Occipital lobe (tissue), 1 donor: ENCODE measurements at regions not wholly inside any gene's neighbourhood (a gene's known extent, or its start where the extent isn't known, plus 50 kb on each side); places are given as distances from the start of the nearest gene placed in this dataset.

Experiments used
- DNase-seq: peaks from one replicate; lab custom pipeline; 2025; lab: John Stamatoyannopoulos, UW

DNA sequence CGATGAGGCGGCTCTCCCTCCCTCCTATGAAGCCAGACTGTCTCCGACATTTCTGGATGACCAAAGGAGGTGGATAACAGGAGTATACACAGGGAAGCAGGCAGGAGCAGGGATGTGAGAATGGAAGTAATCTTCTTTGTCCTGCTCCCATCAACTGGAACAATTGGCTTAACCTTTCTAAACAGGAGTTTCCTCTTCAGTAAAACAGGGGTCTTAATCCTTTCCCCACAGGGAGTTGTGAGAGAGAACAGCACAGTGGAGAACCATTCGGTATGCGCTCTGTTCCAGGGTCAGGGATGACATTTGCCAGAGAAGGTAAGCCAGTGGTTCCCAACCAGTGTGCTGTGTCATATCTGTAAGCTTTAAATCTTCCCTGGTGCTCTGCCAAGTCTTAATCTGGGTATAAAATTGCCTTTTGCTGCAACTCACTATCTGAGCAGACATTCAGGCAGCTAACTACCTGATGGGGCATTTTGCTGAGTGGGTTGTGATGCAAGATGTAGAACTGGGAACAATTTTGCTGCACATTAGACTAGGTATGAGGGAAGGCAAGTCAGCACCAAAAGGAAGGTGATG, 294.8 kb upstream of the KIF2A start:
- DNase-seq = no peak

DNA sequence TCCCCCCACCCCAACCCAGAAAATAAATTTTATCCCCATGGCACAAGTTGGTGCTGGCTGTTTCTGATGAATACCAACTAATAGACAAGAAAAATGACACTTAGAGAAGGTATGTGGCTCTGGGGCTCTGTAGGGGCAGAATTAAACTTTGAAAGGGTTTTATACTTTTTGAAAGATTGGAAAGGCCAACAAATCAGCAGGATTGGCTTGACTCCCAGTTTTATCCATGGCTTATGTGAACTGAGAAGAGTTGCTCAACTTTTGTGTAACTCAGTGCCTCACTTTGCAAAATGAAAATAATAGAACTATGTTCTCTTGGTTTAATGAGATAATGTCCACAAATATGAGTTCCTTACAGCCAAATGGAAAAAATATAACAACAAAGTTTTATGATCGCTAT, 288.9 kb upstream of the KIF2A start:
- DNase-seq = no peak

DNA sequence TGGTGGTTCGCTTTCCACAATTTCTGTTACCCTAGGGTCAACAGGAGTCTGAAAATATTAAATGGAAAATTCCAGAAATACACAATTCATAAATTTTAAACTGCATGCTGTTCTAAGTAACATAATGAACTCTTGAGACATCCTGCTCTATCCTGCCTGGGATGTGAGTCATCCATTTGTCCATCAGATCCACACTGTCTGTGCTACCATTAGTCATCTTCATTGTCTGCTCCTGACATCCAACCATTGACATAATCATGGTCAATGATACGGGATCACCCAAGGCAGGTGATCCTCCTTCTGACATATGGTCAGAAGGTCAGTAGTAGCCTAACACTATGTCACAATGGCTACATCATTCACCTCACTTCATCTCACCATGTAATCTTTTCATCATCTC, 276.7 kb upstream of the KIF2A start:
- no peak for DNase-seq

DNA sequence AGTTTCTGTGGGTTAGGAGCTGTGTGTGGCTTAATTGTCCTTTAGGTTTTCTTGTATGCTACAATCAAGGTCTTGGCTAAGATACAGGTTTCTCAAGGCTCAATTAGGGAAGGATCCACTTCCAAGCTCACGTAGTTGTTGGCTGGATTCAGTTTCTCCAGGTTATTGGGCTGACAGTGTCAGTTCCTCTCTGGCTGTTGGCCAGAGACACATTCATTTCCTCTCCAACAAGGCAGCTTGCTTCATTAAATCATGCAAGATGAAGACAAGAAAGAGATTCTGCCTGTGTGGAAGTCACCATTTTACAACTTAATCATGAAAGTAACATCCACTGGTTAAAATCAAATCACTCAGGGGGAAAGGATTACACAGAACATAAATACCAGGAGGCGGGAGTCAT, 275.7 kb upstream of the KIF2A start:
- no peak for DNase-seq

DNA sequence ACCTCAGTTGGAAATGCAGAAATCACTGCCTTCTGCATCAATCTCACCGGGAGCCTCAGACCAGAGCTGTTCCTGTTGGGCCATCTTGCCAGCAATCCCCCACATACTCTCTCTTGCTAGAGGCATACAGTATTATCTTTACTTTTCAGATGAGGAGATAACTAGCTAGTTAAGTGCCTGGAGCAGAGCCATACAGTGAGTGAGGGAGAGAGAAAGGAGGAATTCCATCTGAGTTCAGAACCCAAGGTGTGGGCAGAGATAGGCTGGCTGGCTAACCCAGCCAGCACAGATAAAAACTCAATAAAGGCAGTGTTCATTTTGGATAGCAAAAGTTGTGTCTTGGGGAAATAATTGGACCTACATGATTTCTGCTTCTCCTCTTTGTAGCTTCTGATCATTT, 268.0 kb upstream of the KIF2A start:
- DNase-seq = no peak

DNA sequence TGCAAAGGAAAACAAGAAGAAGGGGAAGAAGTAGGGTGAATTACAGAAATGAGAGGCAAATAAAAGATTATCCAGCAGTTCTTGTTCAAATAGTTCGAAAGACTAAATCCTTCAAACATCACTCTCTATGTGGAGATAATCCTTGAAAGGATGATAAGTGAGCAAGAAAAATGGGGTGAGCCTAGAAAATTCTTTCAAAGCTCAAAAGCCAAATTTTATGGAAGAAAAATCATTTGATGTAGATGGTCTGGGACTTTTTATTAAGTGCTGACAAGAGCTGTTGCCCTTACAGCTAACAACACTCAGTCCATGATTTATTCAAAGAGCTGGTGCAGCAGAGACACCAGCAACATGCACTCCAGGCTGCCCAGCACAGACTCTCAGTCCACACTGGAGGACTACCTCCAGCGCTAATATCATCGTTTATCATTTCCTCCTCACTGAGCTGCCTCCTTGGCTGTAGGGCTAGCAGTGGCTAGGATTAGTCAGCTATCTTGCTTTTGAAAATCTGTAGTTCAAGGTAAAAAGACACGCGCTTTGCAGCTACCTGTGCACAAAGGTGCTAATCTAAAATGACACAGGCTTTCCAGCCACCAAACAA, 264.8 kb upstream of the KIF2A start:
- DNase-seq = no peak

DNA sequence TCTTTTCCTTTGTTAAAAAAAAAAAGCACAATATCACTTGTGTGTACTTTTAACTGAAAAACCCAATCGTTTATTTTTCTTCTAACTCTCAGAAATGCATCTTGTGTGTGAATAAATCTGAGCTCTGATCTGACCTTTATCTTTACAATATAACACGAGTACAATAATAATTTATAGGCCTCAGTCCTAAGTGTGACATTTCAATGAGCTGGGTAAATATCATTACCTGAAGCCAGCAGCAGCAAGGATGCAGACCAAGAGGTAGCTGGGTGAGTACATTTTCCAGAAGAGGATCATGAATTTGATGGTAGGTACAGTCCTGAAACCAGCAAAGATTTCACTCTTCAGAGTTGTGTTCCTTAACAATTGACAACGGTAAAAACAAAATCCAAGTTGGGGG, 264.0 kb upstream of the KIF2A start:
- DNase-seq = no peak

DNA sequence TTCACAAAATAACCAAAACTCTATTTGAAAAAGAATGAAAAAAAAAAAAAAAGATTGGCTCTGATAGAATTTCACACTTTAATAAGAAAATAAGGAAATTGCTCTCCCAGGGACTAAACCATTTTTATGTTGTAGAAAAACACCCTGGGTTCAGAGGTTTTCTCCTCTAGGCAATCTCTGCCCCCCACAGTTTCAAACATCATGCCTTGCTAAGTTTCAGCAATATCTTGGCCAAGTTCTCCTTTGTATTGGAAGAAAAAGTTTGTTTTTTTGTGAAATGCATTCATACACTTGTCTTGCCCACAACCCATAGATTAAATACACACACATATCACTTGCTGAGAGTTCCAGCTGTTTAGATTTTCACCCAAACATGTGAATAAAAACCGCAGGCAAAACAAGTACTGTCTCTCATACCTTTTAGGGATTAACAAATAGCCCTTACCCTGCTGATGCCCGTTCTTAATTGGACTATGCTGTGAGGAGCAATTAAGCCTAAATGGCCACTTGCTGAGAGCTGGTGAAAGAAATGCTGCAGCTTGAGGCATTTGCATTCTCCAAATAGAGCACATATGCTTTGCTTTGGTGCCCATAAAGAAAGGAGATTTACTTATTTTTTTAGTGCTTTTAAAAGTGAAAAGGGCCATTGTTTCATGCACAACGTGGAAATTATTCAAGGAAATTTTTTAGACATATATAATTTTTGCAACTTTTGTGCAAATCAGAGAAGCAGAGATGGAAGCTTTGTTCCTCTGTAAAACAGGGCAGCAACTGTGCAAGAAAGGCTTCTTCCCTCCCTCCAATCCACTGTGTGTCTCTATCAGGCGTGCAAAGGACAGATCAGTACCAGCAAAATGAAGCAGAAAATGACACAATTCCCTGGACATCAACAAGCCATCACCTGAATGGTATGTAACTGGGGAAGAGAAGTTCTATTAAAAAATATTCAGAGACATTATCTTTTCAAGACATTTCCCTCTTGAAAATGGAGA, 262.4 kb upstream of the KIF2A start:
- no peak for DNase-seq

DNA sequence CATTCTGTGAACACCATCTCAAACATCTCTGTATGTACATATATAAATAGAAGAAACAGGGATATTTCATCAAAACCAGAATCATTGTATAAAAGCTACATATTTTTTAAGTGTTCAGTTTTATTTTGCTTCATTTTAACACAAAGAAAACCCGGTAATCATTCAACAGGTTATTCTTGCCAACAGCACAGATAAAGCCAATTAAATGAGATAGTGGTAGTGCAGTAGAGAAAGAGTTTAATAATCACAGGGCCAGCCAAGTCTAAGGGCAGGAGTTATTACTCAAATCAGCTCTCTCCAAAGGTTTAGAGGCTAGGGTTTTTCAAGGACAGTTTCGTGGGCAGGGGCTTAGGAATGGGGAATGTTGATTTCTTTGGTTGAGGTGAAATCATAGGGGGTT, 261.0 kb upstream of the KIF2A start:
- no peak for DNase-seq

DNA sequence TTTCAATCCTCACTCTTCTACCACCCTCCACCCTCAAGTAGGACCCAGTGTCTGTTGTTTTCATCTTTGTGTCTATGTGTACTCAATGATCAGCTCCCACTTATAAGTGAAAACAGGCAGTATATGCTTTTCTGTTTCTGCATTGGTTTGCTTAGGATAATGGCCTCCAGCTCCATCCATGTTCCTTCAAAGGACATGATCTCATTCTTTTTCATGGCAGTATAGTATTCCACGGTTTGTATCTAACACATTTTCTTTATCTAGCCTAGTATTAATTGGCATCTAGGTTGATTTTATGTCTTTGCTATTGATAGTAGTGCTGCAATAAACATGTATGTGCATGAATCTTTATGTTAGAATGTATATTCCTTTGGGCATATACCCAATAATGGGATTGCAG, 259.8 kb upstream of the KIF2A start:
- no peak for DNase-seq

DNA sequence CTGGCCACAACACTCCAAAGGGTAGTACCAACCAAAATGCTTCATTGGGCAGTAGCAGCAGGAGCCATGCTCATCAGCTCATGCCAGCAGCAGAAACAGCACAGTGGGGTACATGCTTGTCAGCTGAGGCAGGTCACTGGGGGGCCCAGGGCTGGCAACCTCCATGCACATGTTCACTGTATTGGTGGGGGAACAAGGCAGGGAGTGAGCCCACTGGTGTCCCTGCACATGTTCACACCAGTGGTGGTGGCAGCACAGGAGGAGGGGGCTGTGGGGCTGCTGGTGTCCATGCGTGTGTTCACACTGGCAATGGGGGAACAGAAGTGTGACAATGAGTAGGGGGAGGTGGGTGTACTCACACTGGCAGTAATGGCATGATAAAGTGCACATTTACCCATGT, 254.3 kb upstream of the KIF2A start:
- DNase-seq = no peak

DNA sequence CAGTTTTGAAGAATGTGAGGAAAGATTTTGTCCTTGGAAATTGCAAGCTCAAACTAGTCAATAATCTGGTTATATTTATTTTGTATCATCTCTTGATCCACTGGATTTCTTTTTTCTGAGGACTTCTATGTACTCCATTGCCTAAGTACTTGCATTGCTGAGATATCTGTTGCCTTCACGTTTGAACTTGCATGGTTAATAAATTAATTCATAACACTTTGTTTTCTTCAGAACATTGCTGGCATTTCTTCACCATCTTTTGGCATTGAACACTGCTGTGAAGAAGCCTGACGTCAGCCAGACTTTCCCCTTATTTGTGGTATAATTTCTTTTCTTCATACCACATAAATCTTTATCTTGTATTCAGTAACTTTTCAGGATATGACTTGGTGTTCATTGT, 246.0 kb upstream of the KIF2A start:
- DNase-seq = no peak

DNA sequence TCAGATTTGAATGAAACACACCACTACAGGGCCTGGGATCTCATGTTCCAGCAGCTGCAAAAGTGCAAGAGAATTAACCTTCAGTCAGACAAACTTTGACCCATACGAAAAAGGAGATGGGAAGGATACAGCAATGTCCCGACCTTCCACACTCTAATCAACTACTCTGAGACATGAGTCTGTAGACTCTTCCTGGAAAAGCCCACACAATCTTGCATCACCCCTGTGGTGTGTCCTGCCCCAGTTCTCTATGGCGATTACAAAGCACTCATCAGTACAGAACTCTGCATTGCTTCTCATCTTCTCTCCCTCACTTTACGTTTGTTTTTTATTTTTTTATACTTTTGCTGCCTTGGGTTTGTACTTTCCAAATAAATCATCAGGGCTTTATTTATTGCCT, 241.0 kb upstream of the KIF2A start:
- no peak for DNase-seq

DNA sequence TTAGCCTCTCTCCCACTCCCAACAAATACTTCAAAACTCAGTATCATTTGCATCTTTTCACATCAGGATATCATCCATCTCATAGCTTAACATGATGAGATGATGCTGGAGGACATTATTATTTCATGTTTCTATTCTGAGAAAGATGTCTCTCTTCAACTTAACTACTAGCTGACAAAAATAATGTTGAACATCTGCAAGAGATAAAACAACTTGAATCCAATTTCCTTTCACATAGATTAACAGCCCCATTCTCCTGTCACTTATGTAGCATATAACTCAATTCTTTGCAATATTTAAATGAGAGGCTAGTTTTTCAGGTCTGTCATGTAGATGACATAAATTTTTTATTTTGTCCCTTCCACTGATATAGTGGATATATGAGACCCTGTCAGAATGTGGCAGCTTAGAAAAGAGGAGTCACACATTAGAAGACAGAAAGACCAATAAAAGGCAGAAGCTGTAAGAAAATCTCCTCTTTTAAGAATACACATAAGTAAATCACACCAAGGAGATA, 239.2 kb upstream of the KIF2A start:
- DNase-seq = no peak

DNA sequence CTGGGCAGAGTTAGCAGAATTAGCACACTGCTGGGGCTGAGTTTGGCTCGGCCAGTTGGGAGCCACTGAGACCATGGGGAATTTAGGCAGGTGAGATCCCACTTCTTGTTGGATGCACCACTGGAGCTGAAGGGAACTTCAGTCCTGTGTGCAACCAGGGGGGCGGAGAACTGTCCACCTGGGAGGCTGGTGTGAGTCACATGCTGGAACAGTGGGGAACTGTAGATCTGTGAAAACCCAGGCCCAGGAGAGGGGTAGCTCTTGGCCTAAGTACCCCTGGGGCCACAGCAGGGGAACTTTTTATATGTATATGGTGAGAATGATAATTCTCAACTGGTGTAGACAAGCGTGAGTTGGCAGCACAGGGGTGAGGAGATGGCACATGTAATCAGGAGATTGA, 237.5 kb upstream of the KIF2A start:
- DNase-seq = no peak

DNA sequence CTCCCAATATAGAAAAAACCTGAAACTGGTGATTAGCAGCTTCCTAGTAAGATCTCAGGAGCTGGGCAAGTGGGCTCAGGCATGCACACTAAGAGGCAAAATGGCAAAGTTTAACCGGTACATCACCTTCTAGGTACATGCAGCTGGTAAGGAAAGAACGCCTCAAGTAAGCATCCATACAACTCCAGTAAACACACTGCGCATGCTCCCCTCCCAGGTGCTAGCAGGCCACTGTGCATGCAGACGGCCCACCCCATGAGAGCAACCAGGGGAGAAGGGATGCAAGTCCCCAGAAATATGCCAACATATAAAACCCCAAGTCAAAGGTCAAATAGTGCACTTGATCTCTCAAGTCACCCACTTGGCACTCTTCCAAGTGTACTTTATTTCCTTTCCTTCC, 228.6 kb upstream of the KIF2A start:
- no peak for DNase-seq

DNA sequence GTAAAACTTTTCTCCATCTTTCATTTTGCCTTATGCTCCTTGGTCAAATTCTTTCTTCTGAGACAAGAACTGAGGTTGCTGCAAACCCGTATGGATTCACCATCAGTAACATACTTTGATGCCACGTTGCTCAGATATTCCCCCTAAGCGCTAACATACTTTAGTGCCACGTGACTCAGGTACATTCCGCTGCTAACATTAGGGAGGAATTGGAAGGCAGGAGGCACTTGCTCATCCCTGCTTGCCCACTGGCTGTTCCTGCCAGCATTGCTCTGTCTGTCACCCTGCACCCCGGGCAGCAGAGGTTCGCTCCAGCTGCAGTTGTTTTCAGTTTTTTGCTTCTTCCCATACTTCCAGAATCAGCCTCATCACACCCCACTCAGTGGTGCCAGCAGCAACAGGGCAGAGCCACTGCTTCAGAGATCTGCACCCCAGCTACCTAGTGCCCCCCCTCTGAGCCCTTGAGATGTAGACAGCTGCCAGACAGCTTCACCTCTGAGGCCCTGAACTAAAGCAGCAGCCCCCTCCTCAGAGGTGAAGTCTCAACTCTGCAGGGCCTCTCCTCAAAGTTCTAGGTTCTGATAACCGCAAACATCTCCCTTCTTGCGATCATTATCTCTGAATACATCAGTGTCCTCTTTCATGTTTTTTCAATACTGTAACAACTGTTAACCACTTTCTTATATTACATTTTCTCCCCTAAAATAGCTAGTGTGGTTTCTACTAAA, 228.0 kb upstream of the KIF2A start:
- DNase-seq = no peak

DNA sequence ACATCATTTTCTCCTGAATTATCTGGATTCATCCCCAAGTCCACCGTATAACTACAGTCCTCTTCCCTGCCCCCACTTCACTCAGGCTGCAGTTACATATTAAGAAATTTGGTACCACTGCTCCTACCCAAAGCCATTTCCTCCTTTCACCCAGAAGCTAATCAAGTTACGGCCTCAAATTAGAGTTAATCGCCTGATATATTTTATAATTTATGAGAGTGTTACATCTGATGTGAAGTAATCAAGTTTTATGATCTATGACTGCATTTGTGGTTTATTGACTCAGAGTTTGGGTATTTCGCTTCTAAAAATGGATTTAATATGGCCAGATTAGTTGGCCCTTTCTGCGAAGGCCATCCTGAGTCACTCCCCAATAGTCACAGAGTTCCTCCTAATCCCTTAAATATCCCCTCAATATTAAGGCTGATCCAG, 223.6 kb upstream of the KIF2A start:
- DNase-seq = no peak

DNA sequence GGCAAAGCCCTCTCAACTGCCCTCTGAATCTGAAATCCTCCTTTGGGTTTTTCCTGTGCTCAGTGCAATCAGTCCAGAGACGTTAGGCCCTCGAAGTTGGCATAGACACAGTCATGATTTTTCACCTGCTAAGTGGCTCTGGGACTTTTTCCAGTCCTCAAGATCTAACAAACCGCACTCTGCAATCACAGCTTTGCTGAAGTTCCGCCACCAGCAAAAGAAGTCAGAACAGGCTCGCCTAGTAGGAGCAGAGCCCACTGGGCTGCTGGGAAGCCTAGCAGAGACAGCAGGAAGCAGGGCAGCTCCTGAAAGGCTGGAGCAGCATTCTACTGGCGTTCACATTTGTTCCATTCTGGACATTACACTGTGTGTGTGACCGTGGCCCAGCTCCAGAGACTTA, 222.8 kb upstream of the KIF2A start:
- no peak for DNase-seq

DNA sequence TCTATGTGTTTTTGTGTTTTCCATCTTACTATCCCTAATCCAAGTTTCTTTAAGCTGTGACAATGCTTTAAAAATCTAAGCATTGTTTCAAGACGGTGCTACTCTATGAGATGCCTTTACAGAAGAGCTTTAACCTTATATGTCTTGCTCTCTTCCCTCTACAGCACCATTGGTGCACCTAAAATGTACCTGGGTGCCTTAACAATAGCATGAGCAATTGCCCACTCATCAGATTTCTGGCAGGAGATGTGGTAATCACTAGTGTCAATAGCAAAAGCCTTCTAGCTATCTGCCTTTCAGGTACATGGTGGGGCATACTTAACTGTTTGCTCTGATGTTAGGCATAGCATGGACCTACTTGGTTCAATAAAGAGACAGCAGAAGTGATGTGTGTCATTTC, 222.3 kb upstream of the KIF2A start:
- DNase-seq = no peak

DNA sequence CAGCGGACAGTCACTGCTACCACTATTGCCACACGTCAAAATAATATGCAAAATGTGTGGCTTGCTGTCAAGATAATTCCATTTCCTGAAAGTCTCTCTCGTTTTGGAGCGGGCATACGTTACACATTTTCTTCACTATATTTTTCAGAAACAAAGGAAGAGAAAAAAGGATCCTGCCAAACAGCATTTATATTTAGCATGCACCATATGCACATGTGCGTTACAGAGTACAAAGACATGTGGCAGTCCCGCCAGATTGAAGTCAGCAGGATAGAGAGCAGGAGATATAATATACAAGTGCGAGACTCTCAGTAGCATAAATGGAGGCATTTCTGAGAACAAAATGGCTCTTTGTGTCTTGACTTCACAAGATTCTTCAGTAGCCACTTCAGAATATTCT, 221.6 kb upstream of the KIF2A start:
- peak; percentile 2 for DNase-seq

DNA sequence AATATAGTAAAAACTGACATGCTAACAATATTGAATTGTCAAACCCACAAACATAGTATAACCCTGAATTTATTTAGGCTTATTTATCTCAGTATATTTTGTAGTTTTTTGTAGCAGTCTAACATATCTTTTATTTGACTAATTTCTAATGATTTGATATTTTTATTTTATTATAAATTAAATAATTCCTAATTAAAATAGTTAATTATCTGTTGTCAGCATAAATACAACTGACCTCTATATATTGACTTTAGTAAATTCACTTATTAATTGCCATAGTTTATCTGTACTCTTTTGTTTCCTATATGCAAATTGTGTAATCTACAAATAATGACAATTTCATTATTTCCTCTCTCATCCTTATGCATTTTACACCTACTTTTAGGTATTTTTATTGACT, 215.1 kb upstream of the KIF2A start:
- DNase-seq = no peak
